Astrocyte of the spinal cord (primary cell): ENCODE measurements at regions not wholly inside any gene's neighbourhood (a gene's known extent, or its start where the extent isn't known, plus 50 kb on each side); places are given as distances from the start of the nearest gene placed in this dataset.

Experiments
- DNase-seq: peaks from one replicate; pipeline ENCODE4 v3.0.0; 2011; ENCODE audit warnings: low read depth, low spot score
- H3K4me3 ChIP-seq: 2 replicates; pipeline ENCODE4 v1.5.1; 2011; ENCODE audit warnings: low read depth, mild to moderate bottlenecking, low read length, moderate library complexity
- CTCF ChIP-seq: IDR thresholded peaks from 2 replicates; pipeline ENCODE4 v1.5.1; 2012; ENCODE audit warnings: low read depth, mild to moderate bottlenecking, low read length, inconsistent platforms
- in situ Hi-C: cut with HindIII; loops from 2 replicates; pipeline ENCODE4 v1.10.0; 2017; ENCODE audit warnings: low sequenced_read_pairs

- in situ Hi-C loops: no loop called here
- TF ChIP-seq CTCF: no peak
Observed at GRCh38 chr2:21856708-21857107, 732.9 kb downstream of the TDRD15 start.

DNA sequence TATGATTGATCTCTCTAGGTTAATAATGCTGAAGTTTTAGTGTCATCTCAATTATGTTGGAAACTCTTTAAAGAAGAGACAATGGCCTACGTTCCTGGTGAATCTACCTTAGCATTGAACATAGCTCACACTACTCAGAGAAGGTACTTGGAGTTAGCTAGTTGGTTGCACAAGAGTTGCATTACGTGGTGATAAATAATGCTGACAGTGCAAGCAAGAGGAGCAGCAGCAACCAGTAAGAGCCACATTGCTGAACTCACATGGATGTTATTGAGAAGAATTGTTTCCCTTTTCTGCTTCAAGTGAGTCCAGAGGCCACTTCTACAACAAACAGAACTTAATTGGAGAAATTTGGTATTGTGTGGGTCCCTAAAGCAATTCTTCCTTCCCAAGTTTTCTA is 737.1 kb downstream of the TDRD15 start:
- H3K4me3 ChIP-seq: no peak overlapping the region
- no peak for DNase-seq
- in situ Hi-C loops: no loop called here
- TF ChIP-seq CTCF: no peak

More at GRCh38 chr2:21856708-21857107, 732.9 kb downstream of the TDRD15 start:
- no peak overlapping the region for H3K4me3 ChIP-seq
- DNase-seq: no peak

DNA sequence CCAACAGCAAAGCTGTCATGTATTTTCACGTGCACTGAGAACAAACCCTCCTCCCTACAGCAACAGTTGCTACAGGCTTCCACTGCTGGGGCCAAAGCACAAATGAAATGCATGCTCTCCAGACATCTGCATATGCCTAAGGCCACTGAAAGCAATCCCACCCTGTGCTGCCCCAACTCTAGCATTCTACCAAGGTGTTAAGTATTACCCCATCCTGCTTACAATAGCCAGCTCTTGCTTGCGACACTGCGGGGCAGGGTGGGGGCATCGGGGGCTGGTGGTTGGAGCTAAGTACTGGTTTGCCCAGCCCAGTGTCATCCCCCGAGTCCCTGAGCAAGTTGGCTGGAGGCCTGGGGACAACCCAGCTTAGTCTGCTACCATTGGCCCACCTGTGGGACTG is 742.5 kb downstream of the TDRD15 start:
- no peak for DNase-seq
- in situ Hi-C loops: no loop called here
- no peak overlapping the region for H3K4me3 ChIP-seq
- no peak for TF ChIP-seq CTCF

GRCh38 chr2:21887881-21888280 is 764.1 kb downstream of the TDRD15 start:
- no peak for DNase-seq
- in situ Hi-C loops: no loop called here
- H3K4me3 ChIP-seq: no peak overlapping the region
- TF ChIP-seq CTCF: no peak

DNA sequence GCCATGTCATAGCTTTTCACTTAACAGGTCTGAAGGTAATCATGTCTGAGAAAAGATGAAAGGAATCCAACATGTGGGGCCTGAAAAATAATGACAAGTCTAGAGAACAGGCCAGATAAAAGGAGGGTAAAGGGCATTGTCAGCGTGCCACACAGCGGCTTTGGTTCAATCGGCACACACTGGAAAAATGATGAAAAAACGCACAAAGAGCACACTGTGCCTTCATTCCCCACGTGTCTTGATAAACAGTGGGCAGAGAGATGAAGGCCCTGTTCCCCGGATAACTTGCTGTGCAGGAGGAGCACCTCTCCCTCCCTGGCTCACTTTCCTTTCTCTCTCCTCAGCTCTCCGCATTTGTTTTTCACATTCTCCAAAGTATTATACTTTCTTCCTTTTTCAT is 766.3 kb downstream of the TDRD15 start:
- DNase-seq: no peak
- no peak overlapping the region for H3K4me3 ChIP-seq
- TF ChIP-seq CTCF: no peak
- in situ Hi-C loops: no loop called here

DNA sequence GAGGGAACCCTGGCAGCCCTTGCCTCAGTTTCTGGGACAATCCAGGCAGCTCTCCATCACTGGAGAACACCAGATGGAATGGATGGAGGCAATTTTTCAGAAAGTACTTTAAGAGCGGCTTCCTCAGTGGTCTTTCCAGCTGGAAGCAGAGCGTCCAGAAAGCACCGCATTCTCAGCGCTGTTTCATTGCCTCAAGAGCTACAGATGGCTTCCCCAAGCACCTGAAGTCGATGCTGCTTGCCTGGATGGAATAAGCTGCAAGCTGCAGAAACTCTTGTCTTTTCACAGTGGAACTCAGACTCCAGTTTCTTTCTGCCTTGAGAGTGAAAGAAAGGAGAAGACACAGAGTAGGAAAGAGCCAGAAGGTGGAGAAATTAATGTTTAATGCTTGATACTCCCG is 766.9 kb downstream of the TDRD15 start:
- in situ Hi-C loops: no loop called here
- DNase-seq: no peak
- no peak overlapping the region for H3K4me3 ChIP-seq
- TF ChIP-seq CTCF: no peak

DNA sequence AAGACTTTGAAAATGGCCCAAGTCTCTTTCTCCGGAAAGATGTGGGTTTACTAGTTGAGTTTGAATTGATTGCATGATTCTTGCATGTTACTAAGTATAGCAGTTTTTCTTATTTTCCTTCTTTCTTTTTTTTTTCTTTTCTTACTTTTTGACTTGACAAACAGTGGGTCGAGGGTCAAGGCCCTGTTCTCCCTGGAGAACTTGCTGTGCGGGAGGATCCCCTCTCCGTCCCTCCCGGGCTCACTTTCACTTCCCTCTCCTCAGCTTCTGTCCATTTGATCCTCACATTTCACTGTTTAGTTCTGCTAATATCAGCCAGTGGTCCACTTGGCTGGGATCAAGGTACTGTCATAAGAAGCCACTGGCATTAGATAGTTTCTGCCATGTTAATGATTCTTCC is 767.4 kb downstream of the TDRD15 start:
- TF ChIP-seq CTCF: no peak
- H3K4me3 ChIP-seq: no peak overlapping the region
- in situ Hi-C loops: no loop called here
- DNase-seq: no peak
